ENCODE measurements at regions not wholly inside any gene's neighbourhood (a gene's known extent, or its start where the extent isn't known, plus 50 kb on each side); places are given as distances from the start of the nearest gene placed in this dataset.
"Not testable (repeated sequence)": the region's sequence is repeated elsewhere in the genome, so short reads cannot be mapped to it uniquely, and the experiment has no call there.

- DNase-seq, result no peak
These were observed 1884.0 kb upstream of the CELF4 start for GRCh38 chr18:39449566-39449965.

- DNase-seq, result no peak
These were observed 1883.3 kb upstream of the CELF4 start for GRCh38 chr18:39448942-39449341.

GRCh38 chr18:39444957-39445356, 1879.4 kb upstream of the CELF4 start:
- not testable (repeated sequence) for DNase-seq

GRCh38 chr18:39441648-39442047, 1876.0 kb upstream of the CELF4 start:
- no peak for DNase-seq

GRCh38 chr18:39435996-39436395, 1870.4 kb upstream of the CELF4 start:
- no peak for DNase-seq

GRCh38 chr18:39435209-39435608, 1869.6 kb upstream of the CELF4 start:
- no peak for DNase-seq

- no peak for DNase-seq
These were observed 1868.8 kb upstream of the CELF4 start for GRCh38 chr18:39434223-39434920.

- no peak for DNase-seq
These were observed 1859.7 kb upstream of the CELF4 start for GRCh38 chr18:39425172-39425850.

- no peak for DNase-seq
These were observed 1858.7 kb upstream of the CELF4 start for GRCh38 chr18:39424261-39424660.

- no peak for DNase-seq
These were observed 1855.7 kb upstream of the CELF4 start for GRCh38 chr18:39421276-39421675.

- DNase-seq, result no peak
These were observed 1853.7 kb upstream of the CELF4 start for GRCh38 chr18:39419315-39419714.

GRCh38 chr18:39415471-39415870, 1849.9 kb upstream of the CELF4 start:
- no peak for DNase-seq

GRCh38 chr18:39414009-39414700, 1848.6 kb upstream of the CELF4 start:
- DNase-seq, result no peak

- no peak for DNase-seq
These were observed 1841.3 kb upstream of the CELF4 start for GRCh38 chr18:39406941-39407340.

- no peak for DNase-seq
These were observed 1837.5 kb upstream of the CELF4 start for GRCh38 chr18:39403121-39403520.

GRCh38 chr18:39399662-39400061, 1834.1 kb upstream of the CELF4 start:
- no peak for DNase-seq

- DNase-seq, result no peak
These were observed 1830.6 kb upstream of the CELF4 start for GRCh38 chr18:39396168-39396567.

- no peak for DNase-seq
These were observed 1824.3 kb upstream of the CELF4 start for GRCh38 chr18:39389800-39390379.

- DNase-seq, result no peak
These were observed 1815.3 kb upstream of the CELF4 start for GRCh38 chr18:39380866-39381265.

- no peak for DNase-seq
These were observed 1814.7 kb upstream of the CELF4 start for GRCh38 chr18:39380186-39380725.

- no peak for DNase-seq
These were observed 1809.5 kb upstream of the CELF4 start for GRCh38 chr18:39375066-39375465.

- DNase-seq, result no peak
These were observed 1806.4 kb upstream of the CELF4 start for GRCh38 chr18:39371996-39372395.

GRCh38 chr18:39366656-39367055, 1801.1 kb upstream of the CELF4 start:
- DNase-seq, result no peak
